HepG2 (cell line): ENCODE measurements at regions not wholly inside any gene's neighbourhood (a gene's known extent, or its start where the extent isn't known, plus 50 kb on each side); places are given as distances from the start of the nearest gene placed in this dataset.

Source experiments
- POLR2A ChIP-seq, 2 experiments: IDR thresholded peaks; 2 replicates each; pipeline ENCODE4 v1.6.1; 2011; ENCODE audit warnings: low read depth in 2 of 2, low read length in 2 of 2, mild to moderate bottlenecking in 1 of 2, moderate library complexity in 1 of 2; ENCODE audit not compliant: insufficient read depth in 1 of 2
- SKIL ChIP-seq: sonication (generic); formaldehyde crosslinking; IDR thresholded peaks from 2 replicates; pipeline ENCODE4 v1.8.0; 2022; ENCODE audit warnings: missing genetic modification reagents, mild to moderate bottlenecking, moderate library complexity, borderline replicate concordance

GRCh38 chr4:55272102-55272501 is 73.9 kb upstream of the SRD5A3 start:
- no peak for TF ChIP-seq SKIL (CRISPR knock-in tag)
- TF ChIP-seq POLR2A (IDR thresholded peaks at IDR 0.05; ENCODE audit: insufficient read depth in 1 of 2, low read depth in 2 of 2, low read length in 2 of 2) = no peak
